CD4-positive, alpha-beta T cell treated with Interleukin-12 subunit alpha and Interleukin-12 subunit beta, for 1 hour (primary cell): ENCODE measurements at regions not wholly inside any gene's neighbourhood (a gene's known extent, or its start where the extent isn't known, plus 50 kb on each side); places are given as distances from the start of the nearest gene placed in this dataset.
"Not testable (repeated sequence)": the region's sequence is repeated elsewhere in the genome, so short reads cannot be mapped to it uniquely, and the experiment has no call there.

Experiments
- DNase-seq: peaks from one replicate; pipeline ENCODE4 v3.0.0-alpha.2; 2020

GRCh38 chr3:145902166-145902565 is 258.8 kb downstream of the PLOD2 start:
- DNase-seq: no peak

DNA sequence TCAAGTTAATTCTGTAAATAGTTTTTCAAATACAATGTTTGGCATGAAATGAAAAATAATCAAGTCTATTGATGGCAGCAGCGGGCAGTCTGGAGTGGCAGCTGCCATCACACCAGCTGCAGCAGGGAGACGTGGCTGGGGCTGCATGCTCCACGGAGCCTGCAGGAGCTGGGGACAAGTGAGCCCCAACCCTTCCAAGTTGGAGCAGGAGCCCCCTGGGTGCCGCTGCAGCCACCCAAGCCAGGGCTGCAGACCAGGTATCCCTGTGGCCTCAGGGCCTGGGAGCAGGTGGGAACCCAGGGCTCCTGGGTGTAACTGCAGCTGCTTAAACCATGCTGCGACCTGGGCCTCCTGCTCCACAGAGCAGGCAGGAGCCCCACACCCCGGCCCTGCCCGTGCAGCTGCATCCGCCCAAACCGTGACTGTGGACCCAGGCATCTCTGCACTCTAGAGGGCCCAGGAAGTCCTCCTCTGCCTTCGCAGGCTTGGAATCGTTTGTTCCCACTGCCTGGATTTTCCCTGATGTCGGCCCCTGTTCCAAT is 257.4 kb downstream of the PLOD2 start:
- DNase-seq: no peak

GRCh38 chr3:145904138-145904537 is 256.8 kb downstream of the PLOD2 start:
- no peak for DNase-seq

DNA sequence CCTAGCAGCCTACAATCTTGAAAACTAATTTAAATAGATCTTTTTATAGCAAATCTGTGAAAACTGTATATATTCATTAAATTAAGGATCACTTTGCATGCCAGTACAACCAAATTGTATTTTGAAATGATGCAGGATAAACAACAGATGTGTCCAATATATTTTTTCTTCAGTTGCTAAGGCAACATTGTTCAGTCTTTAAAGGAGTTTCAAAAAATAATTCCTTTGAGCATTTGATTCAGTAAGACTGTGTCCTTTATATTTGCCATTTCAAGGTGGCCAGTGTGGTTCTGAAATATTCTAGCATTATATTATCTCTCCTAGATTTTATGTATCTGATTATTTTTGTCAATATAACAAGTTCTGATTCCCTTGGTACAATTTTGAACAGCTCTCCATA is 254.7 kb downstream of the PLOD2 start:
- DNase-seq: no peak

GRCh38 chr3:145906755-145907154 is 254.2 kb downstream of the PLOD2 start:
- no peak for DNase-seq

DNA sequence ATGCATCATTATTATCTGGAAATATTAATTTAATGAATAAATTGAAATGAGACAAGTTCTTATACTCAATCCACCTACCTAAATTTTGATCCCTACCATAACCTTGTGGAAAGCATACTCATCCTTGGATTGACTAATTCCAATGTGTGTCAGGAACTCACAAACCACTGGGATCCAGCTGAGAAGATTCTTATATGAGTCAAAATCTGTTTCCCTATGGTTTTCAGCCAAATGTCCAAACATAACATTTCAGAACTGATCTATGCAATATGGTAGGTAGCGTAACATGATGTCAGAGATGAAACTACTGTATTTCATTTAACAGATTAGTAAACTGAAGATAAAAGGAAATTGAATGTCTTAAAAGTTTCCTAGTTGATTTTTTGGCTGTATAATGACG is 250.0 kb downstream of the PLOD2 start:
- no peak for DNase-seq

DNA sequence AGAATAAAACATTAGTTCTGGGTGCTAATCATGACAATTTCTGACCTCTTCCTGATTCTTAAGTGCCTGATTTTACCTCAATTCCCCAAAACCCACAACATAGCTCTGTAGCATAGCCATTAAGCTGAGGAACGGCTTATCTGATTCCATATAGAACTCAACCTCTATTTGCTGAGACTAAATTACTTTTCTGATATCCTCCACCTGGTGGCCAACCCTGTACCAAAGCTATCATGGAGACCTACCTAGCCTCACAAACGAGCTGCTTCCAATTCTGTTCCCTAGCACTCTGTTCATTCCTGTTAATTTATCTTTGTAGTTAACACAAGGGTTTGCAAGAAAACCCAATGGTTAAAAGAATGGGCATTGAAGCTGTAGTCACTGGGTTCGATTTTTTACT is 245.2 kb downstream of the PLOD2 start:
- no peak for DNase-seq

GRCh38 chr3:145927736-145928135 is 233.2 kb downstream of the PLOD2 start:
- not testable (repeated sequence) for DNase-seq

DNA sequence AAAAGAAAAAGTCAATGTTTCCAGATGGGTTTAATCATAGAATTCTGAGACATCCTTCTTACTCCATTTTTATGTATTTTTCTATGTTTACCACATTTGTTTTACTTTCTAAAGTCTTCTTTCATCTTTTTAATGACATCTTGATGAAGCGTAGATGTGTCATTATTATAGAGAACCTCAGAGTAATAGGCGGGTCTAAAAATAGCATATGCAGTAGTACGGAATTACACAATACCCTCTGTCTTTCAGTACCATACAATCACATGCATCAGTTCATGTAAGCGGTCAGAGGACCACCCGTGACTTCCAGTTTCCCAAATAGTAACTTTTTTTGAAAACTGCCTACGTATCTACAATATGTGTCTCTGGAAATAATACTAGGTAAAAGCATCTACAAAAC is 224.0 kb downstream of the PLOD2 start:
- DNase-seq: no peak

GRCh38 chr3:145939431-145939830 is 221.6 kb downstream of the PLOD2 start:
- DNase-seq: no peak

DNA sequence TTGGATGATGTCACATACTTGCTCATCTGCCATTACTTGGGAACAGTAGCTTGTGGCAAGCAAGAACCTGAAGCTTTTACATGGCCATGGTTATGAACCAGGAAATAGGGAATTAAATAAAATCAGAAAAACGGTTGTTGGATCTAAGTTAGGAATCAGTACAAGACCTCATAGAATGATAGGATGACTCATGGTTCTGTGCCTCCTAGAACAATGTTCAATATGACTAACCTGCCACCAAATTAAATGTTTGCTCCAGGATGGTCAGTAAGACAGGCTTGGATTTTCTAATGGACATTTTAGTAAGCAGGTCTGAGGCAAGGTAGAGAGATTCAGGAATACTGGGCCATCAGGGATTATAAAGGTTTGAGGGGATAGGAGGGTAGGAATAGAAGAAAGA is 218.9 kb downstream of the PLOD2 start:
- DNase-seq: no peak

- DNase-seq: no peak
Observed at GRCh38 chr3:145943952-145944351, 217.0 kb downstream of the PLOD2 start.

DNA sequence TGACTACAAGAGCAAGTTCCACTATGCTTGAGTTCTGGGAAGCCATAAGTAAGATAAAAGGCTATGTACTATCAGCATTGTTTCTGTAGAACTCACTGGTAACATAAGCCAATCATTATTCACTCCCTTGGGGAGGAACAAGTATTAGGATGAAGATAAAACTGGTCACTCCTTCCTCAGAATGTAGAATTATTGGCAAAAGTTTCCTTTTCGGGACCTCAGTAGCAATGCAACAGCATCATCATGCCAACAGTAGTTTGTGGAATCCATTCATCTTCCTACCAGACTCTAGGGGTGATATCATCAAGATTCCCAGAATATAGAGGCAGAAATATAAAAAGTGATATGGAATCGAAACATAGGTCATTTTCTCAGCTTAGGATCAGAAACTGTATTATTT is 209.5 kb downstream of the PLOD2 start:
- no peak for DNase-seq

GRCh38 chr3:145952536-145952935 is 208.4 kb downstream of the PLOD2 start:
- DNase-seq: no peak

DNA sequence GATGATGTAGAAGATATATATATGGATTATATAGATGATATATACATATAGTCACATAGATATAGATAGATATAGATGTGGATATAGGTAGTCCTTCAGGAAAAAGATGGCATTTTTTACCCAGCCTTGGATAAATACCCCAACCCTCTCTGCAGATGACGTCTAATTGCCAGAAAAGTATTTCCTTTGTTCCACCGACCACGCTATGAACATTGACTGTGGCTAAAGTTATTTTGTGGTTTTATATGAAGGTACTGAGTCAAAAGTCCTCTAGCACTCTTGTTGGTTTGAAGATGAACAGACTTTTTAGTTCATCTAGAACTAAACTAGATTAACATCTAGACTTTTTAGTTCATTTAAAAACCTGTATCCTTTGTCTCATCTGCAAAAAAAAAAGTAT is 207.7 kb downstream of the PLOD2 start:
- DNase-seq: no peak

DNA sequence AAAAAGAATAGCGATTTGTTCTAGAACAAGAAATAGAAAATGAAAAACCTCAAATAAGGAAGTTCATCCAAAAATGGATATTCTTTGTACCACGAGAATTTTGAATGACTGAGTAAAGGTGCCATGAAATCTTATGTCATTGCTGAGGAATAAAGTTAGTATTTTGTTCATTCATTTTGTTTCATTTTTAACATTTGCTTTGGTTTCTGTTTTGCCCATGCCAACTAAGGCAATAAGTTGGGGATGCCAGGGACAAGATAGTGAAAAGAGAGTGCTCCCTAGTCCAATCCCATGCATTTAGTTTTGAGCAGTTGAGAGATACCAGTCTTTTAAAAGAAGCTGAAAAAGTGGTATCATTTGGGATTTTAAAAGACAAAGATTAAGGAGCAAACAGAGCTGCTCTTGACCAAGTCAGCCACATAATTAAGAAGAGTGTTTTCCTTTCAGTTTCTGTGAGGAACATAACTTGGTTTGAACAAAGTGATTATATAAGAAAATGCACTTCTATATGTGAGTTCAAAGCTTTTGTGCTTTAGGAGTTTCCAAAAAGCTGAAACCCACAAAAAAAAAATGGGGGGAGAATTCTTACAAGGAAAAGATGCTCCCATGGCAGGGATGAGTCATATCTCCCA is 201.4 kb downstream of the PLOD2 start:
- no peak for DNase-seq

DNA sequence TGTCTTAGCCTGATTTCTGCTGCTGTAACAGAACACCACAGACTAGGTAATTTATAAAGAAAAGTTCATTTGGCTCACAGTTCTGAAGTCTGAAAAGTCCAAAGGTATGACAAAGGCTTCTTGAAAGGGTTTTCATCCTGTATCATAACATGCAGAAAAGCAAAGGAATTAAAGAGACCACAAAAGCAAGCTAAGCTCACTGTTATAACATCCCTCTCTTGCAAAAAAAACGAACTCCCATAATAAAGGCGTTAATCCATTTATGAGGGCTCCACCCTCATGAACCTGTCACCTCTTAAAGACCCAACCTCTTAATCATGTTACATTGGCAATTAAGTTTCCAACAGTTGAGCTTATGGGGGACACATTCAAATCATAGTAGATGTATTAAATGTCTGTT is 197.9 kb downstream of the PLOD2 start:
- no peak for DNase-seq

DNA sequence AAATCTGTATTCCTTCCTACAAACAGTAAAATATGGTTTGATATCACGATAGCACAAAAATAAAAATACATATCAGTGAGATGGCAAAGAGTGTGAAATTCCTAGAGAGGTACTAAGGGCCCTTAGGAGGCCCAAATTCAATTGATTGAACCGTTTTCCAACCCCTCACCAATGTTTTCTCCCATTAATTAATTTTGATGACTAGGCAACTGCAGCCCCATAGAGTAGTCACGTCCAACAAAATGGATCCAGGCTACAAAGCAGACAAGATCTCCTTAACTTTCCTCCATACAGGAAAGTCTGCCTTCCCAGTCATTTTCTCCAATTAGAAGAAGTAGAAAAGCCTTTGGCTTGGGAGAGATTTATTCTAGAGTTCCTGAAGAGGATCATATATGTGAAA is 193.9 kb downstream of the PLOD2 start:
- no peak for DNase-seq

GRCh38 chr3:145971186-145971585 is 189.8 kb downstream of the PLOD2 start:
- no peak for DNase-seq

DNA sequence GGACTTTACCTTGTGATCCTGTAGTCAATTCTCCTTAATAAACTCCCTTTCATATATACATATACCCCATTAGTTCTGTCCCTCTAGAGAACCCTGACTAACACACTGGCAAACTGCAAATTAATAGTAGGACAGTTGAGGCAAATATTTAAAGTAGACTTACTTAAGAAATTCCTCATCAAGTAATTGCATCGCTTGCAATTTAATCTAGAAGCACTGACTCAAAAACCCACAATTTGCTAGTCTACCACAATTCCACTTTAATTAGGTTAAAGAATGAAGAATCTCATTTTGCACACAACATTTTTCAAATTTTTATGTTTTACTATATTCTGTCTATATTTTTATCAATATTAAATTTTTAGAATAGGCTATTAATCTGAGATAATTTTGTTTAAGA is 188.1 kb downstream of the PLOD2 start:
- no peak for DNase-seq

DNA sequence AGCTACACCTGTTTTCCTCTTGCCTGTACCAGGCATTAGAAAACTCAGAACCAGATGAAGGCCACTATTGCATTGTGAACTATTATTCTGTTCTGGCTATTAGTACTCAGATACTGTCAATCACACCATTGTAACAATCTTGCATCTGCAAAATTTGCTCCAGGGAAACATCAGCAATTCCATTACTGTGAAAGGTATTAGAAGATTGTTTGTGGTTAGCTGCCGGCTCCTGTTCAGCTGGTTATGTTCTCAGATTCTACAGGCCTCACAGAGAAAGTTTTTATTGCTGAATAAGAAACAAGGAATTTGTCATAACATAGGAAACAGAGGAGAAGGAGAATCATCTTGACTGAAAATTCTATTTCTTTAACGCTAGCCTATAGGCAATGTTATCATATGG is 179.9 kb downstream of the PLOD2 start:
- no peak for DNase-seq

DNA sequence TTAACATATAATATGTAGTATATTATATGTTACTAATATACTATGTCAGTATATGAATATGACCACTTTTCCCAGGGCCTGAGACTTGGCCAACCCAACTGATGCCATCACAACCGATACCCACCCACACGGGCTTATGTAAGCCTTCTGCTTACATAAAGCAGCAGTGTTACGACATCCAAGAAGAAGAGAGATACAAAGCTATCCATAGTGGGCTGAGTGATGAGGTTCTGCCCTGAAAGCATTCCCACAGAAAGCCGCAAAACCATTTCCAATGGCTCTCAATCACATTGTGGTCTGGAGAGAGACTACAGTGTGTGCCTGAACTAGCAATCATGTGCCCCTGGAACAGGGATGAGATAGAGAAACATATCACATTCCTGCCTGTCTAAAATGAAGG is 177.9 kb downstream of the PLOD2 start:
- no peak for DNase-seq
